ENCODE measurements at regions not wholly inside any gene's neighbourhood (a gene's known extent, or its start where the extent isn't known, plus 50 kb on each side); places are given as distances from the start of the nearest gene placed in this dataset.

DNA sequence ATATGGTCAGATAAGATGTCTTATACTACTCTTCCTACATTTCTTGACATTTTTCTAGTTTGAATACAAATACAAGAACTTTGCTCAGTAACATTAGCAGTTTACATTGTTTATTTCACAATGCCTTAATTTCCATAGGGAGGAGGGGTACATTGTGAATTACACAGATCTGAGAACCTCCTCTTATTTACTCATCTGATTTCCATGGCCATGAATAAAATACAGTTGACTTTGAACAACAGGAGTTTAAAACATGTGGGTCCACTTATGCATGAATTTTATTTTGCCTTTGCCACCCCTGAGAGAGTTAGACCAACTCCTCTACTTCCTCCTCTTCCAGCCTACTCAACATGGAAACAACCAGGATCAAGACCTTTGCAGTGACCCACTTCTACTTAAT lies 67.7 kb downstream of the MGST1 start:
- DNase-seq, result no peak

DNA sequence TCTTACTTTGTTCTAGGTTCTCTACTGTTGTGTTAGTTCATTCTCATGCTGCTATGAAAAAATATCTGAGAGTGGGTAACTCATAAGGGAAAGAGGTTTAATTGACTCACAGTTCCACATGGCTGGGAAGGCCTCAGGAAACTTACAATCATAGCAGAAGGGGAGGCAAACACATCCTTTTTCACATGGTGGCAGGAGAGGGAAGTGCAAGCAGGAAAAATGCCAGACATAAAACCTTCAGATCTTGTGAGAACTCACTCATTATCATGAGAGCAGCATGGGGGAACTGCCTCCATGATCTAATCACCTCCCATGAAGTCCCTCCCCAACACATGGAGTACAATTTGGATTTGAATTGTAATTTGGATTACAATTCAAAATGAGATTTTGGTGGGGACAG lies 69.6 kb downstream of the MGST1 start:
- DNase-seq, result no peak

DNA sequence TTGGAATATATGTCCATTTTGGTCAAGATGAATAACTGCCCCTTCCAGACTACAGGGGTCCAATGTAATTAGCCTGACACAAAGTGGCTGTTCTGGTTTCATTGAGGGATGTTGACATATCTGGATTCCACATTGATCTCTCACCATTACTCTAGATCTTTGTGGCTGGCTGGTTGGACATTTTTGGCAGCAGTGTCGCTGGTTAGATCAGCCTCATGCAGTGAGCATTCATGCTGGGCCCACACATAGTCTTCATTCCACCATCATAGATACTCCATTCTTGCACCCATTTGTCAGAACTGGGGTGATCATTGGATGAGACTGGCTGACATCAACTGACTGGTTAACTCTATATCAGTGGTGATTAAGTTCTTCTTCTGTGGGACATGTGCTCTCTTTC lies 74.4 kb downstream of the MGST1 start:
- DNase-seq, result peak; percentile 1

DNA sequence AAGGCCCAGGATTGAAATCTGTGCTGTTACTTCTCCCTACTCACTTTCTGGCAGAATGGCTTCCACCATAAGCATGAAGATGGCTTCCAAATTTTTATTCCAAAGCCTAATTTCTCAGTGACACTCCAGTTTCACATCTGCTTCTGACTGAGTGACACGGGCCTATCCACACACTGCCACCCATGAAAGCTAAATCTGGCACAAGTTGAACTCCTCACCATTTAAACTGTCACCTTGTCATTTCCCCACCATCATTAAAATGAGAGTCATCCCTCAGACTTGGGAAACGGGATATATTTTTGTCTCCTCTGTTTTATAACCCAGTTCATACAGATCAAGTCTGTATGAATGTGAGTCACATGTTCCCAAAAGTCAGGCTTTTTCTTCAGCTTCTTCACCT lies 77.1 kb downstream of the MGST1 start:
- DNase-seq, result no peak

DNA sequence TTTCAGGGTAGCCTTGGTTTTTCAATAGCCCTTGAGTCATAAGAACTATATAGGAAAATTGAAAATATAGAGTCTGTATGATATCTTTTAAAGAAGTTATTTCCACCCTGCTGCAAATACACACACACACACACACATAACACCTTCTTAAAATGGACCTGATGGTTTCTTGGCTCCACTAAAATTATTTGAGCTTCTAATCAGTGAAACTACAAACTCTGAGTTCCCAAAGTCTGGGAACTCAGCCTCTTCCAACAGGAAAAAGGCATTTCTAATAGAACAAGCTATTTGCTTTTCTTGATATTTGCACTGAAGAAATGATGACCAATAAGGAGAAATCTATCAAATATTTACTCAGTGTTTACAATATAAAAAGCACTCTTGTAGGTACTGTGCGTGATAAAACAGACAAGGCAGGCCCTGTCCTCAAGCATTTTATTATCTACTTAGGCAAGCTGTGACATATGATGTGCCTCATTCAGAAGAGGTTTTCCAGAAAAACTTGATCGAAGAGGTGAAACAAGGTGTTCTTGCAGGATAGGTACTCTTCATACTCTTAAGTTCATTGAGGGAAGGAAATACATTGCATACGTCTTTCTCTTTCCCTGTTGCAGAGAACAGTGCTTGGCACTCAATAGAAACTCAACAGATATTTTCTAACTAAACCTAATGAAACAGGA lies 88.6 kb downstream of the MGST1 start:
- no peak for DNase-seq

DNA sequence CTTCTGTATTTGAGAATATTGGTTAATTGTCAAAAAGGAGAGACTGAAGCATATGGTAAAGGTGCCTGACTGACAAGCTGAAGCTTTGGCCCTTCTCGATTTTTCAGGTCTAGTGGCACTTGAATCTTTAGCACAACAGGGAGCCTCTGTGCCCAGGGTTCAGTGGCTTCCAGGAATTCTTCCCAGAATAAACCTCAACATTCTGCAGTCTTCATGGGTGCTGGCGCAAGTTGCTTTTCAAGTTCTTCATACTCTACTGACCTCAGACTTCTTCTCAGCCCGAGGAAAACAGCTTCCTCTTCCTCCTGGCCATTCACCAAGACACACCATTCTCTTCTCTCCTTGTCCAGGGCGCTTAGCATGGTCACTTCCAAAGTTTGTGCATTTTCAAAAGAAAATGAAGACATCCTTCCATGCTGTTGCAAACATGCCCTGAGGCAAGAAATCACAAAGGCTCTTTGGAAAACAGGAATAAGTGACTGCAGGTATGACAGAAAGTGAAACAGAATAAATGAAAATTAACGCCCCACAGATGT lies 89.9 kb downstream of the MGST1 start:
- DNase-seq, result no peak

DNA sequence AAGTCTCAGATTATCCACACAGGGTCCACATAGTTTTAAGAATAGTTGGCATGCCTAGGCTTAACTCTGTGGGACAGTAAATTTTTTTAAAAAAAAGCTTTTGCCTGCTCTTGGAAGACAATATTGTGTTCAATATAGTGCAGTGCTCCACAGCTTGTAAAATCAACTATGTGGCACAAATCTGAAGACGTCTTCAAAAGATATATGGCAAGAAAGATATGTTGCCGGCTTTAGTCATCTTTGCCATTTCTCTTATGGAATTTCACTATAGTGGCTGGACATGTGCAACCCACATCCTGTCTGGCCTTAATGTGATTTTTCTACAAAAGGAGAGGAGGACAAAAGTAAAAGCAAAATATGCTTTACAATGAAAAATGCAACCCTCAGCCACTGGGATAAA lies 90.5 kb downstream of the MGST1 start:
- DNase-seq, result no peak

DNA sequence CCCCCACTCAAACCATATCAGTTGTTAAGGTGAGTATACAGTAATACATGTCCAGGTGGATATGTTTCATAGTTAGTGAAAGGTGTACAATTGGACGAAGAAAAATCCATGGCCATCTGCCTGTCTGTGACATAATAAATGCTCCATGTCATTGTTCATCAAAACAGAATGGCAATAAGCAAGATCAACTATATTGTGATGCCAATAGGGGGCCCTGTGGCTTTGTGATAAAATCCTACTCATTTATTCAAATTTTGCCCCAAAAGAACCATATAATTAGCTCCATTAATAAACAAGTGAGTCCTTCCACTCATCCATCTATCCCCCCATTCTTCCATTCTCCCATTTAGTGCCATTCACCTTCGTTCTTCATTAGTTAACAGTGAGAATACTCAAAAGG lies 102.0 kb downstream of the MGST1 start:
- DNase-seq, result no peak

DNA sequence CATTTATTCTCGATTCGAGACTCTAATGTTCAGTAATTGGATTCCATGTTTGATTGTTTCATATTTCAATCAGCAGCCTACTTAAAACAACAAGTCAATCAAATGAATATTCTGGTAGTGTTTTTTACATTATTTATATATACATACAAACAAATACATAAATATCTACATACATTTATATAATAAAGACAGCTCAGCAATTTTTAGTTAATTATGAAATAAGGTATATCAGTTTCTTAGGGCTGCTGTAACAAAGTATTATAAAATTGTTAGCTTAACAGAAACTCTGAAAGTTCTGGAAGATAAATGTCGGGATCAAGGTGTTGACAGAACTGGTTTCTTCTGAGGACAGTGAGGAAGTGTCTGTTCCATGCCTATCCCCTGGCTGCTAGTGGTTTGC lies 105.9 kb downstream of the MGST1 start:
- DNase-seq, result no peak

DNA sequence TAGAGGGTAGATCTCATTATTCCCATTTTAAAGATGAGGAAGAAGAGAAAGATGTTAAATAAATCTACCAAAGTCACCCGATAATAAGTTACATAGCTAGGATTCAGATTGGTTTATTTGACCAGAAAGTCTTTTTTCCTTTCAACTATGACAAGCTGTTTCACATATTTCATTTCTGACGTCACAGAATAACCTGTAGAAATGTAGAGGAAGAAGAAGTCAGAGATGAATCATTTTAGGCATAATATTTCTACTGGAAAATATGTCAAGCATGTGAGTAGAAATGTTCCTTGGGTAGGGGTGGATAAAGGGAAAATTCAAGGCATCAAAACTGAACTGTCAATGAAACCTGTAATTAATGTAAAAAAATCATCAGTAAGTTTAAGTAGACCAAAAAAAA lies 107.0 kb downstream of the MGST1 start:
- DNase-seq, result peak; percentile 20

DNA sequence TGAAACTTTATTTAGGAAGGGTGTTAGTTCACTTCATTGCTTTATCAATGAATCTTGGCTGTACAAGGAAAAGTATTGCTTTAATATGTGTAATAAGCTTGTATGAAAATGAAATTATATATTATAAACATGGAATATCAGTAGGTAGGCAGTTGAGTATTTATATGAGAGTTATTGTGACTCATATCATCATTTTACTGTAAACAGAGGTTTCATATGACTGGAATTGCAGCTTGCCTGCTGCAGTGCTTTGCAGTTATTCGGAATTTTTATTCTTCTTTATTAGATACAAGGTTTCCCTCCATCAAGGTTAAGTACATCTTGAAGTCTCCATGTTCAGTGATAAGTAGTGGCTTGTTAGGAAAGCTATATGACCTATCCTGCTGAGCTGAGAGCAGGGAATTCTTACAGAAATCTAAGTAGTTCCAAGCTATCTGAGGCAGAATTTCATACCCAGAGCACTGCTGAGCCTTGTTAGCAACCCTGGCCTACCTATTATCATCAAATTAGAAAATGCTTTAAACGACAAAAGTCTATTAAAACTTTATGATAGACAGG lies 111.2 kb downstream of the MGST1 start:
- DNase-seq, result no peak

DNA sequence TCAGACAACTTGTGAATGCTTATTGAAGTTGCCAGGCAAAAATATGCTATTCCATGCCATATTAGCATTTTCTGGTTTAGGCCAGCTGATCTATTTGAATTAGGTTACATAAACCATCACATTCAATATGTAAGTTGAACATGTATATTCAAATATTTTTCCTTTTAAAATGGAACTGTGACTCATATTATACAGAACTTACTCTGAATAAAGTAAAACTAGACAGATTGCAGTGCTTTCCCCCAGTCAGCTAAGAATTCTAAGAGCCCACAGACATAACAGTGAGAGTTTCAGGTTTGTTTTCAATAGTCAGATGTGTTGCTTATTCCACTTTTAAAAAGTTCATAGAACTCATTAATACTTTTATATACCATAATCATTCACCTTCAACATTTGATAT lies 119.8 kb downstream of the MGST1 start:
- DNase-seq, result no peak

DNA sequence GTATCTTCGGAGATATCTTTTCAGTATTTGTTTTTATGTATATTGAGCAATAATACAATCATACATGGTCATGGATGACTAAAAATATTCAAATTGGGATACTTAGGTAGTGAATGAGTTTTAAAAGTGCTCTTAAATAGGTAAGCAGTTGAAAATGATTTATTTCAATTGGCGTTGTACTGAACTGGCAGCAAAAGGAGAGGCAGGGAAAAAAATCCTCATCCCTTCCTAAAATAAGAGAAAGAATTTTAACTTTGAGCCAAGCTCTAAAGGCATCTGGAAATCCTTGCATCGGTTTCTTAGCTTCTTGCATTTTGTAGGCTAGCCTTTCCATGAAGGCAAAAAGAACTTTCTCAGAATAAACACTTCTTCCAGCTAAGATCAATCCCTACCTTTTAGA lies 125.2 kb downstream of the MGST1 start:
- DNase-seq, result no peak

DNA sequence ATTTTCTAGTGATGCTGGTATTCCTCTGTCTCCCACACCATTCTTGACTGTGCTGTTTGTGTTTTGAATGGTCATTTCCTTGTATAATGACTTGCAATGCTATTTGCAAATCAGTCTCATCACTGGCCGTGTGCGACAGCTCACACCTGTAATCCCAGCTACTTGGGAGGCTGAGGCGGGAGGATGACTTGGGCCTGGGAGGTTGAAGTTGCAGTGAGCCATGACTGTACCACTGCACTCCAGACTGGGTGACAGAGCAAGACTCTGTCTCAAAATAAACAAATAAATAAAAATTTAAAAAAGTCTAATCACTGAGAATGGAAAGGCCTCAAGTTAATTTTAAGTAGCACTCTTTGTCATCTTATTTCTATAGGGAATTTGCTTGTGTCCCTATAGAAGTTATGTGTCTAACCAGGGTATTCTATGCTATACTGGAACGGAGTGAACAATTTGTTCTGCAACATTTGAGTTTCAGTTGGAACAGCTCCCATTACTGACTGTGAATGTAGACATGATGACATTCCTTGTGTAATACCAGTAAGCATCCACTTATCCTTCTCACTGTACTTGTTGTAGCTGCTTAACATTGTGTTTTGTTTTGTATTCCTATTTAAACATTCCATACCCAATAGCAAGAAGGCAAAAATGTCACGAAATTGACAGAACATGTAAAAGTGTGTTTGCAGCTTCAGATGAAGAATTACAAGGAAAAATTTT lies 126.3 kb downstream of the MGST1 start:
- DNase-seq, result peak; percentile 8

DNA sequence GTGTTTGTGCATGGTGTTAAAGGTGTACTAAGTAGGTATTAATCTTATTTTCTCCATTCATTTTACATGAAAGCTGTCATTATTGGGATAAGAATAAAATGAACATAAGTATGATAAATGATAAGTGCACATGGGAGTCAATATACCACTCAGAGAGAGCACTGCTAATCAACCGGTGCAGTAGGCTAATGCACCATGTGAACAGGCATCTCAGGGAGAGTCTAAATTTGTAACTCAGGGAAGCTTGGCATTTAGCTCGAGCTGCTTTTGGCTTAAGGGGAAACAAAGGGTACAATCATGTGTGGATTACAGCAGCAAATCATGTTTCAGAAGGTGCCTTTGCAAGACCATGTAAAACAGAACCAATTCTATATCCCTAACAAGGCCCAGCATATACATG lies 127.4 kb downstream of the MGST1 start:
- no peak for DNase-seq

DNA sequence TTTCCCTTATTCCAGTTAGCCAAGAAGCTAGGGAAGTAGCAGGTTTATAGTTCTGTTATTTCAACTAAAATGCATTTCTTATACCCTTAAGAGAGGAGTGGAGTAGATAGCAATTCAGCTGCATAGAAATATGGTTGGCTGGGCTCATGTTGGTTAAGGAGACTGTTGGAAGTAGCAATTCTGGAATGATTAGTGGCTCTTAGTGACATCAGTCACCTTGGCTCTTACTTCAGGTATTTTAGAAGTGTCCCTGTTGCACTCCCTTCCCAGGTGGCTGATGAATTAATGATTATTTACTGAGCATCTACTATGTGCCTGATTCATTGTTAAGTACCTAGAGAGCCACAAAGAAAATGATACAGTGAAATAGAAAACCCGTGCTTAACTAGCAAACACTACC lies 128.1 kb downstream of the MGST1 start:
- no peak for DNase-seq

DNA sequence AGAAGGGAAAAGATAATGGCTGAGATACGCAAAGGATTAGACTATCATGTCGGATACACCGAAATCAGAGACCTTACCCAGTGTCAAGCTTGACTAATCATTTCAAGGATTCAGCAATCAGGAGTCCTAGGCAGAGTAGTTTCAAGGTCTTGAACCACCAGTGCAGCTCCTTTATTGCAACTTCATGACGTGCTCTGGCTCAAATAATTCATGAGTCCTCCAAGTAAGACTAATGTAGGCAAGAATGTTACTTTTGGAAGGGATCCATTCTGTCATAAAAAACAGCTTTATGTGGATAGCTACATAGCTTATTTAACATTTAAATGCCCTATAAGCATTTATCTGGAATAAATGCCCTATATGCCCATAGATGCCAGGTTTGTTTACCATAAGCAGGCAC lies 123.2 kb downstream of the LMO3 start:
- peak; percentile 33 for DNase-seq

DNA sequence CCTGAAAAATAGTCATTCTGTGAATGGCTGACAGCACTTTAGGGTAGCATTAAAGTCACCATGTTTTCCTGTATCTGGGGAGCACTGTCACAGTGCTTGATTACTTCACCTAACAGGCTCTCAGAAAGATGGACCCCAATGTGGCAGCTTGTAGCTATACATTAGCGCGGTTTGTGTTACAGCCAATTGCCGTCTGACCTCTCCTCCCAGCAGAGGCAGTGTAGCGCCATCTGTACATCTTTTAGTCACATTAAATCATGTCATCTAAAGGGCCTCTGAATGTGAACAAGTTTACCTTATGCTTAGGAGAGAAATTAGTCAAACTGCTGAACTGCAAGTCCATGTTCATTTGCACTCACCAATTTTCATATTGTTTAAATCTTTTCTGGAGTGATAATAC lies 113.7 kb downstream of the LMO3 start:
- no peak for DNase-seq

DNA sequence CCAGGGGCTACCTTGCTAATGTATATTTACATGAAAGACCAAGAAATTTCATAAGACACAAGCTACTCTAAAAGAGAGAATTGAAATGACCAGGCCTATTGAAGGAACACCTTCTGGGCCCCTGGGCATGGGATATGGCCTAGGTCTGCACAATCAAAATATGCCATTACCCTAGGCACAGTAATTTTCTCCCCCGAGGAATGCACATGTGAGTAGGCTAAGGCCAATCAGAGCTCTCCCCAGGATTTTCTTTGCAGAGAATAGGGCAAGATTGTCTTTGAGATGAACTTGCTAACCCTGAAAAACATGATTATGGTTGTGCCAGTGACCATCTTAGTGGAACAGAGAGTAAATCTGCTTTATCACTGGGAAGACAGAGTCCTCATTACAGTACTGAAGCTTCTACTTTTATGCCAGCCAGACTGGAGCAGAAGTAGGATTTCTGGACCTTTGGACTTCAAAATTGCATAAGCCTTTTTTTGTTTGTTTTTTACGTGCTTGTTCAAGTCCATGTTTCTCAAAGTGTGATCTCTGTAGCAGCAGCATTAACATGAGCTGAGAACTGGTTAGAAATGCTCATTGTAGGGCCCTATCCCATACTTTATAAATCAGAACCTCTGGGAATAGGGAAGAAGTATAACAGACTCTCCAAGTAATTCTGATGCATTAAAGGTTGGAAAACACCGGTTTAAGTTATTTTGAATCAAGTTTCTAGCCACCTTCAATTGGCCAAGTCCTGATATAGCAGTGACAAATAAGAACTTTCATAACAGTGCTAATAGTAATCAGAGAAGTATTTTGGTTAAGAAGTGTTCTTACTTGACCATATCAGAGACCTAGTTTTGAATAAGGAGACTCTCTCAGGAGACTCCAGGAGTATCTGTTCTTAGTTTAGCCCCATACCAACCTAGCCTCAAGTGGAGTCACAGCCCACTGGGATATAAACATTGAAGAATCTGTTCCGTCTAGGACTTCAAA lies 112.9 kb downstream of the LMO3 start:
- no peak for DNase-seq

DNA sequence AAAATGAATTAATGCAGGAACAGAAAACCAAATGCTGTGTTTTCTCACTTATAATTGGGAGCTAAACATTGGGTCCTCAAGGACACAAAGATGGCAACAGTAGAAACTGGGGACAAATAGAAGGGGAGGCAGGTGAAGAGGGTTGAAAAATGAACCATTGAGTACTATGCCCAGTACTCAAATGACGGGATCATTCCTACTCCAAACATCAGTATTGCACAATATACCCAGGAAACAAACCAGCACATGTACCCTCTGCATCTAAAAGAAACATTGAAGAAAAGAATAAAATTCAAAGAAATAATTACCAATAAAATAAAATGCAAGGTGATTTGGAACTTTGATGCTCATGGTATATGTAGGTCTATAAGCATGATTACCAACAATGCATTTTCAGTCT lies 110.8 kb downstream of the LMO3 start:
- no peak for DNase-seq

All from fibroblast of skin of right quadriceps (primary cell).